H1 (cell line): ENCODE measurements at regions not wholly inside any gene's neighbourhood (a gene's known extent, or its start where the extent isn't known, plus 50 kb on each side); places are given as distances from the start of the nearest gene placed in this dataset.

ENCODE experiments used
- CHD2 ChIP-seq: IDR thresholded peaks from 2 replicates; pipeline ENCODE4 v1.6.1; 2012; ENCODE audit warnings: low read length, improper control_type of control experiment
- GABPA ChIP-seq: IDR thresholded peaks from 2 replicates; pipeline ENCODE4 v1.6.1; 2011; ENCODE audit warnings: mild to moderate bottlenecking, low read length, moderate library complexity, borderline replicate concordance; ENCODE audit not compliant: insufficient read depth
- PHF8 ChIP-seq: fragments of 200-600 bp; sonication (generic); conservative IDR thresholded peaks from 2 replicates; pipeline ENCODE4 v1.7.1; 2012; ENCODE audit warnings: low read depth, mild to moderate bottlenecking, inconsistent platforms, low read length, moderate library complexity
- SP4 ChIP-seq: IDR thresholded peaks from 2 replicates; pipeline ENCODE4 v1.6.1; 2012; ENCODE audit warnings: low read length, inconsistent platforms
- TEAD4 ChIP-seq: IDR thresholded peaks from 2 replicates; pipeline ENCODE4 v1.6.1; 2012; ENCODE audit warnings: low read depth, low read length, inconsistent platforms, mixed read lengths
- TF ChIP-seq, protein P1 (sequence below): fragments of 300-600 bp; sonication (generic); IDR thresholded peaks from 2 replicates; pipeline ENCODE4 v1.7.1; 2012; ENCODE audit warnings: low read length, moderate library complexity, mild to moderate bottlenecking, inconsistent platforms; ENCODE audit not compliant: insufficient replicate concordance

DNA sequence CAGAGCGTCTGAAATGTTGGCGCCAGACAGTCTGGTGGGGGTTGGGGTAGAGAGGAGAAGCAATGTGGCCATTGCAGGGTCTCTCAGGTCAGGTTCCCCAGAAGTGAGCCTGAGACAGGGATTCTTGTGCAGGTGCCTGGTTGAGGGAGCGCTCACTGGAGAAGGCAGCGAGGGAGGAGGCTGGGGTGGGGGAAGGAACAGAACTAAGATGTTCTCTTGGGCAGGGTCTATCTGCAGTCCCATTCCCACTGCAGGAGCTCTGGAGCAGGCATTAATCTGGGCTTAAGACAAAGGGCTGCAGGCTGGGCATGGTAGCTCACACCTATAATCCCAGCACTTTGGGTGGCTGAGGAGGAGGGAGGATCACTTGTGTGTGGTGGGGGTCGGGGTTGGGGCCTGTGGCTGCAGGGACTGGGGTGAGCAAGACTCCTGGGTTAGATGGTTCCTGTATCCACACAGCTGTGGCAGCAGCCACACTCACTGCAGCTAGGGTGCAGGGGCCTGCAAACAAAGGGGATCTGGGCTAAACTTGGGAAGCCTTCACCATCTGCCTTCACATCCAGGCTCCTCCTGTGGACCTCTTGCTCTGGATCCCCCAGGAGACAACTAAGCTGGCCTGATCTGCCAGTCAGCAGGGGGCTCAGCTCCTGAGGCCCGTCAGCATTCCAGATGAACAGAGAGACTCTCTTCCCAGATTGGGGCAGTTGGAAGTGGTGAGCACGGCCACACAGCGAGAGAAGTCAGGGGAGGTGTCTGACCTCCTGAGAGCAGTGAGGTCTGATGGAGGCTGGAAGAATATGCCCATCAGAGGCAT lies 172.5 kb downstream of the ABHD5 start (continued):
- TF ChIP-seq, protein P1, sequence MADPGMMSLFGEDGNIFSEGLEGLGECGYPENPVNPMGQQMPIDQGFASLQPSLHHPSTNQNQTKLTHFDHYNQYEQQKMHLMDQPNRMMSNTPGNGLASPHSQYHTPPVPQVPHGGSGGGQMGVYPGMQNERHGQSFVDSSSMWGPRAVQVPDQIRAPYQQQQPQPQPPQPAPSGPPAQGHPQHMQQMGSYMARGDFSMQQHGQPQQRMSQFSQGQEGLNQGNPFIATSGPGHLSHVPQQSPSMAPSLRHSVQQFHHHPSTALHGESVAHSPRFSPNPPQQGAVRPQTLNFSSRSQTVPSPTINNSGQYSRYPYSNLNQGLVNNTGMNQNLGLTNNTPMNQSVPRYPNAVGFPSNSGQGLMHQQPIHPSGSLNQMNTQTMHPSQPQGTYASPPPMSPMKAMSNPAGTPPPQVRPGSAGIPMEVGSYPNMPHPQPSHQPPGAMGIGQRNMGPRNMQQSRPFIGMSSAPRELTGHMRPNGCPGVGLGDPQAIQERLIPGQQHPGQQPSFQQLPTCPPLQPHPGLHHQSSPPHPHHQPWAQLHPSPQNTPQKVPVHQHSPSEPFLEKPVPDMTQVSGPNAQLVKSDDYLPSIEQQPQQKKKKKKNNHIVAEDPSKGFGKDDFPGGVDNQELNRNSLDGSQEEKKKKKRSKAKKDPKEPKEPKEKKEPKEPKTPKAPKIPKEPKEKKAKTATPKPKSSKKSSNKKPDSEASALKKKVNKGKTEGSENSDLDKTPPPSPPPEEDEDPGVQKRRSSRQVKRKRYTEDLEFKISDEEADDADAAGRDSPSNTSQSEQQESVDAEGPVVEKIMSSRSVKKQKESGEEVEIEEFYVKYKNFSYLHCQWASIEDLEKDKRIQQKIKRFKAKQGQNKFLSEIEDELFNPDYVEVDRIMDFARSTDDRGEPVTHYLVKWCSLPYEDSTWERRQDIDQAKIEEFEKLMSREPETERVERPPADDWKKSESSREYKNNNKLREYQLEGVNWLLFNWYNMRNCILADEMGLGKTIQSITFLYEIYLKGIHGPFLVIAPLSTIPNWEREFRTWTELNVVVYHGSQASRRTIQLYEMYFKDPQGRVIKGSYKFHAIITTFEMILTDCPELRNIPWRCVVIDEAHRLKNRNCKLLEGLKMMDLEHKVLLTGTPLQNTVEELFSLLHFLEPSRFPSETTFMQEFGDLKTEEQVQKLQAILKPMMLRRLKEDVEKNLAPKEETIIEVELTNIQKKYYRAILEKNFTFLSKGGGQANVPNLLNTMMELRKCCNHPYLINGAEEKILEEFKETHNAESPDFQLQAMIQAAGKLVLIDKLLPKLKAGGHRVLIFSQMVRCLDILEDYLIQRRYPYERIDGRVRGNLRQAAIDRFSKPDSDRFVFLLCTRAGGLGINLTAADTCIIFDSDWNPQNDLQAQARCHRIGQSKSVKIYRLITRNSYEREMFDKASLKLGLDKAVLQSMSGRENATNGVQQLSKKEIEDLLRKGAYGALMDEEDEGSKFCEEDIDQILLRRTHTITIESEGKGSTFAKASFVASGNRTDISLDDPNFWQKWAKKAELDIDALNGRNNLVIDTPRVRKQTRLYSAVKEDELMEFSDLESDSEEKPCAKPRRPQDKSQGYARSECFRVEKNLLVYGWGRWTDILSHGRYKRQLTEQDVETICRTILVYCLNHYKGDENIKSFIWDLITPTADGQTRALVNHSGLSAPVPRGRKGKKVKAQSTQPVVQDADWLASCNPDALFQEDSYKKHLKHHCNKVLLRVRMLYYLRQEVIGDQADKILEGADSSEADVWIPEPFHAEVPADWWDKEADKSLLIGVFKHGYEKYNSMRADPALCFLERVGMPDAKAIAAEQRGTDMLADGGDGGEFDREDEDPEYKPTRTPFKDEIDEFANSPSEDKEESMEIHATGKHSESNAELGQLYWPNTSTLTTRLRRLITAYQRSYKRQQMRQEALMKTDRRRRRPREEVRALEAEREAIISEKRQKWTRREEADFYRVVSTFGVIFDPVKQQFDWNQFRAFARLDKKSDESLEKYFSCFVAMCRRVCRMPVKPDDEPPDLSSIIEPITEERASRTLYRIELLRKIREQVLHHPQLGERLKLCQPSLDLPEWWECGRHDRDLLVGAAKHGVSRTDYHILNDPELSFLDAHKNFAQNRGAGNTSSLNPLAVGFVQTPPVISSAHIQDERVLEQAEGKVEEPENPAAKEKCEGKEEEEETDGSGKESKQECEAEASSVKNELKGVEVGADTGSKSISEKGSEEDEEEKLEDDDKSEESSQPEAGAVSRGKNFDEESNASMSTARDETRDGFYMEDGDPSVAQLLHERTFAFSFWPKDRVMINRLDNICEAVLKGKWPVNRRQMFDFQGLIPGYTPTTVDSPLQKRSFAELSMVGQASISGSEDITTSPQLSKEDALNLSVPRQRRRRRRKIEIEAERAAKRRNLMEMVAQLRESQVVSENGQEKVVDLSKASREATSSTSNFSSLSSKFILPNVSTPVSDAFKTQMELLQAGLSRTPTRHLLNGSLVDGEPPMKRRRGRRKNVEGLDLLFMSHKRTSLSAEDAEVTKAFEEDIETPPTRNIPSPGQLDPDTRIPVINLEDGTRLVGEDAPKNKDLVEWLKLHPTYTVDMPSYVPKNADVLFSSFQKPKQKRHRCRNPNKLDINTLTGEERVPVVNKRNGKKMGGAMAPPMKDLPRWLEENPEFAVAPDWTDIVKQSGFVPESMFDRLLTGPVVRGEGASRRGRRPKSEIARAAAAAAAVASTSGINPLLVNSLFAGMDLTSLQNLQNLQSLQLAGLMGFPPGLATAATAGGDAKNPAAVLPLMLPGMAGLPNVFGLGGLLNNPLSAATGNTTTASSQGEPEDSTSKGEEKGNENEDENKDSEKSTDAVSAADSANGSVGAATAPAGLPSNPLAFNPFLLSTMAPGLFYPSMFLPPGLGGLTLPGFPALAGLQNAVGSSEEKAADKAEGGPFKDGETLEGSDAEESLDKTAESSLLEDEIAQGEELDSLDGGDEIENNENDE, result no peak
- no peak for TF ChIP-seq GABPA
- TF ChIP-seq TEAD4, result no peak
- TF ChIP-seq CHD2, result no peak
- no peak for TF ChIP-seq SP4
- no peak for TF ChIP-seq PHF8
- TF ChIP-seq, all 59 proteins: peak for 0
